Smooth muscle cell (in vitro differentiated cells): ENCODE measurements at regions not wholly inside any gene's neighbourhood (a gene's known extent, or its start where the extent isn't known, plus 50 kb on each side); places are given as distances from the start of the nearest gene placed in this dataset.

Experiments
- DNase-seq: peaks from one replicate; lab custom pipeline; 2025; ENCODE audit not compliant: unreplicated experiment; lab: John Stamatoyannopoulos, UW
- H2AFZ ChIP-seq: fragments of 200-600 bp; sonication (generic); 2 replicates; pipeline ENCODE4 v1.6.0; 2016; ENCODE audit warnings: antibody characterized with exemption, low read depth, mild to moderate bottlenecking
- H3F3A ChIP-seq: fragments of 200-600 bp; sonication (generic); 2 replicates; pipeline ENCODE4 v1.6.0; 2017; ENCODE audit warnings: antibody characterized with exemption, low read depth
- H3K27ac ChIP-seq: fragments of 200-600 bp; sonication (generic); 2 replicates; pipeline ENCODE4 v1.5.1; 2016; ENCODE audit warnings: low read depth, mild to moderate bottlenecking
- H3K27me3 ChIP-seq: fragments of 200-600 bp; sonication (generic); 2 replicates; pipeline ENCODE4 v1.6.1; 2016; ENCODE audit warnings: low read depth, mild to moderate bottlenecking
- H3K36me3 ChIP-seq: fragments of 200-600 bp; sonication (generic); 2 replicates; pipeline ENCODE4 v1.5.1; 2016; ENCODE audit warnings: low read depth
- H3K4me1 ChIP-seq: fragments of 200-600 bp; sonication (generic); 2 replicates; pipeline ENCODE4 v1.5.1; 2016; ENCODE audit warnings: low read depth
- H3K4me2 ChIP-seq: fragments of 200-600 bp; sonication (generic); 2 replicates; pipeline ENCODE4 v1.6.0; 2016; ENCODE audit warnings: mild to moderate bottlenecking
- H3K4me3 ChIP-seq: fragments of 200-600 bp; sonication (generic); 2 replicates; pipeline ENCODE4 v1.5.1; 2016; ENCODE audit warnings: mild to moderate bottlenecking
- H3K79me2 ChIP-seq: fragments of 200-600 bp; sonication (generic); 2 replicates; pipeline ENCODE4 v1.6.0; 2016; ENCODE audit warnings: low read depth, mild to moderate bottlenecking
- H3K9ac ChIP-seq: fragments of 200-600 bp; sonication (generic); 2 replicates; pipeline ENCODE4 v1.6.0; 2016; ENCODE audit warnings: low read depth
- H3K9me3 ChIP-seq: fragments of 200-600 bp; sonication (generic); replicated peaks from 2 replicates; pipeline ENCODE4 v1.5.1; 2016; ENCODE audit warnings: low read depth
- H4K20me1 ChIP-seq: fragments of 200-600 bp; sonication (generic); 2 replicates; pipeline ENCODE4 v1.6.0; 2016; ENCODE audit warnings: low read depth
- CTCF ChIP-seq: fragments of 200-600 bp; sonication (generic); IDR thresholded peaks from 2 replicates; pipeline ENCODE4 v1.5.1; 2017; ENCODE audit warnings: borderline replicate concordance, mild to moderate bottlenecking, antibody characterized with exemption; ENCODE audit not compliant: insufficient read depth, poor library complexity, severe bottlenecking
- WGBS: methylation state at CpG from one replicate; pipeline ENCODE4 v1.1.7; 2016; ENCODE audit warnings: low lambda C conversion rate; 5-methylcytosine and 5-hydroxymethylcytosine counted together

- WGBS: 84% methylated on average over 2 of the region's 2 CpGs
- TF ChIP-seq CTCF: no peak
- no peak overlapping the region for H3K27ac ChIP-seq
- DNase-seq: no peak
- H2AFZ ChIP-seq: no peak overlapping the region
- no peaks in the 10 kb centered on the region for H3K27me3 ChIP-seq
- no peaks in the 10 kb centered on the region for H3K4me1 ChIP-seq
- no peaks in the 10 kb centered on the region for H4K20me1 ChIP-seq
- H3K4me2 ChIP-seq: no peak overlapping the region
- no peak overlapping the region for H3K4me3 ChIP-seq
- no peaks in the 10 kb centered on the region for H3K79me2 ChIP-seq
- H3K36me3 ChIP-seq: no peaks in the 10 kb centered on the region
- H3F3A ChIP-seq: no peaks in the 10 kb centered on the region
- H3K9me3 ChIP-seq: no peaks in the 10 kb centered on the region
- no peak overlapping the region for H3K9ac ChIP-seq
Measured at GRCh38 chr4:132065940-132066495, 1083.1 kb upstream of the PCDH10 start.

GRCh38 chr4:132071815-132072214, 1077.3 kb upstream of the PCDH10 start:
- TF ChIP-seq CTCF: no peak
- Histone ChIP-seq H3K4me3 (no peak overlapping the region), H3K79me2 (no peaks in the 10 kb centered on the region), H2AFZ (no peak overlapping the region), H3K4me1 (no peaks in the 10 kb centered on the region), H3K9me3 (no peaks in the 10 kb centered on the region), H3K4me2 (no peak overlapping the region), H3K36me3 (no peaks in the 10 kb centered on the region), H3K9ac (no peak overlapping the region), H3F3A (no peaks in the 10 kb centered on the region), H4K20me1 (no peaks in the 10 kb centered on the region), H3K27me3 (no peaks in the 10 kb centered on the region), H3K27ac (no peak overlapping the region)
- DNase-seq: no peak
- 90% methylated on average over 1 of the region's 1 CpG for WGBS

GRCh38 chr4:132076829-132077228, 1072.3 kb upstream of the PCDH10 start:
- no peaks in the 10 kb centered on the region for H3K36me3 ChIP-seq
- no peaks in the 10 kb centered on the region for H4K20me1 ChIP-seq
- no peak for TF ChIP-seq CTCF
- no peak overlapping the region for H3K27ac ChIP-seq
- WGBS: 94% methylated on average over 2 of the region's 2 CpGs
- H3K27me3 ChIP-seq: no peaks in the 10 kb centered on the region
- H3K4me3 ChIP-seq: no peak overlapping the region
- H3F3A ChIP-seq: no peaks in the 10 kb centered on the region
- no peaks in the 10 kb centered on the region for H3K79me2 ChIP-seq
- H3K4me2 ChIP-seq: no peak overlapping the region
- no peaks in the 10 kb centered on the region for H3K9me3 ChIP-seq
- H2AFZ ChIP-seq: no peak overlapping the region
- DNase-seq: no peak
- no peak overlapping the region for H3K9ac ChIP-seq
- no peaks in the 10 kb centered on the region for H3K4me1 ChIP-seq

GRCh38 chr4:132085105-132085504, 1064.0 kb upstream of the PCDH10 start:
- Histone ChIP-seq H3K9ac (no peak overlapping the region), H3K9me3 (no peaks in the 10 kb centered on the region), H3K4me2 (no peak overlapping the region), H3K4me3 (no peak overlapping the region), H3K79me2 (no peaks in the 10 kb centered on the region), H2AFZ (no peak overlapping the region), H3F3A (no peaks in the 10 kb centered on the region), H3K36me3 (no peaks in the 10 kb centered on the region), H3K27ac (no peak overlapping the region), H3K4me1 (no peaks in the 10 kb centered on the region), H4K20me1 (no peaks in the 10 kb centered on the region), H3K27me3 (no peaks in the 10 kb centered on the region)
- WGBS: 89% methylated on average over 4 of the region's 4 CpGs
- DNase-seq: no peak
- no peak for TF ChIP-seq CTCF
